Neuronal stem cell (in vitro differentiated cells): ENCODE measurements at regions not wholly inside any gene's neighbourhood (a gene's known extent, or its start where the extent isn't known, plus 50 kb on each side); places are given as distances from the start of the nearest gene placed in this dataset.

Source experiments
- DNase-seq: peaks from one replicate; pipeline ENCODE4 v3.0.0-alpha.2; 2013; ENCODE audit warnings: low spot score
- H2AFZ ChIP-seq: one replicate; pipeline ENCODE4 v1.6.1; 2013; ENCODE audit warnings: mild to moderate bottlenecking, low read length, inconsistent platforms
- H2AK5ac ChIP-seq: 2 replicates; pipeline ENCODE4 v1.6.1; 2013; ENCODE audit warnings: low read depth, mild to moderate bottlenecking, inconsistent platforms, low read length, moderate library complexity, mixed read lengths
- H2BK120ac ChIP-seq: 2 replicates; pipeline ENCODE4 v1.6.1; 2013; ENCODE audit warnings: low read depth, mild to moderate bottlenecking, inconsistent platforms, low read length, moderate library complexity, mixed read lengths
- H2BK12ac ChIP-seq: one replicate; pipeline ENCODE4 v1.6.1; 2013; ENCODE audit warnings: low read length, inconsistent platforms
- H2BK15ac ChIP-seq: 2 replicates; pipeline ENCODE4 v1.6.1; 2013; ENCODE audit warnings: mild to moderate bottlenecking, low read length, inconsistent platforms, mixed read lengths
- H2BK5ac ChIP-seq: one replicate; pipeline ENCODE4 v1.6.1; 2013; ENCODE audit warnings: inconsistent platforms, mild to moderate bottlenecking, low read length, moderate library complexity
- H3K14ac ChIP-seq: one replicate; pipeline ENCODE4 v1.6.1; 2013; ENCODE audit warnings: low read length, inconsistent platforms
- H3K18ac ChIP-seq: 2 replicates; pipeline ENCODE4 v1.6.1; 2013; ENCODE audit warnings: low read length, inconsistent platforms
- H3K23ac ChIP-seq: 2 replicates; pipeline ENCODE4 v1.6.1; 2013; ENCODE audit warnings: low read depth, mild to moderate bottlenecking, mixed read lengths, low read length, inconsistent platforms; ENCODE audit not compliant: poor library complexity
- H3K27ac ChIP-seq: replicated peaks from 3 replicates; pipeline ENCODE4 v1.5.1; 2013; ENCODE audit warnings: low read length, inconsistent platforms
- H3K27me3 ChIP-seq, 3 experiments: 2 replicates each; pipeline ENCODE4 v1.6.1; 2013; ENCODE audit warnings: low read length in 3 of 3, mild to moderate bottlenecking in 2 of 3, inconsistent platforms in 1 of 3, low read depth in 1 of 3, mixed read lengths in 1 of 3, moderate library complexity in 1 of 3; ENCODE audit not compliant: control insufficient read depth in 3 of 3, insufficient read depth in 3 of 3
- H3K36me3 ChIP-seq, 2 donors: replicated peaks in 1 of 2; 2 replicates each; pipeline ENCODE4 v1.6.1; 2013; ENCODE audit warnings: low read length in 2 of 2; ENCODE audit not compliant: control insufficient read depth in 2 of 2, insufficient read depth in 2 of 2
- H3K4ac ChIP-seq: 2 replicates; pipeline ENCODE4 v1.6.1; 2013; ENCODE audit warnings: inconsistent platforms, mild to moderate bottlenecking, low read length, moderate library complexity
- H3K4me1 ChIP-seq, 2 donors: 1 replicate in 1 of 2; 2 replicates in 1 of 2; pipeline ENCODE4 v1.6.1; 2013; ENCODE audit warnings: low read length in 2 of 2, low read depth in 1 of 2; ENCODE audit not compliant: control insufficient read depth in 2 of 2, insufficient read depth in 1 of 2
- H3K4me2 ChIP-seq: one replicate; pipeline ENCODE4 v1.6.1; 2013; ENCODE audit warnings: mild to moderate bottlenecking, low read length, inconsistent platforms; ENCODE audit not compliant: insufficient read depth, poor library complexity, severe bottlenecking
- H3K4me3 ChIP-seq, 2 donors: 2 replicates each; pipeline ENCODE4 v1.5.1; 2013; ENCODE audit warnings: low read length in 2 of 2, mild to moderate bottlenecking in 2 of 2, inconsistent platforms in 1 of 2, moderate library complexity in 1 of 2
- H3K79me1 ChIP-seq: one replicate; pipeline ENCODE4 v1.6.1; 2013; ENCODE audit warnings: low read depth, mild to moderate bottlenecking, inconsistent platforms, low read length, moderate library complexity
- H3K9ac ChIP-seq: one replicate; pipeline ENCODE4 v1.6.1; 2013; ENCODE audit warnings: mild to moderate bottlenecking, low read depth, low read length, inconsistent platforms; ENCODE audit not compliant: poor library complexity
- H3K9me3 ChIP-seq, 2 donors: replicated peaks in 1 of 2; 2 replicates each; pipeline versions ENCODE3 to v1.6.1; 2013; ENCODE audit warnings: low read length in 2 of 2, mild to moderate bottlenecking in 2 of 2, inconsistent platforms in 1 of 2, low read depth in 1 of 2, mixed read lengths in 1 of 2, moderate library complexity in 1 of 2; ENCODE audit not compliant: control insufficient read depth in 2 of 2, insufficient read depth in 1 of 2
- H4K8ac ChIP-seq: one replicate; pipeline ENCODE4 v1.6.1; 2013; ENCODE audit warnings: low read depth, mild to moderate bottlenecking, inconsistent platforms, low read length, moderate library complexity
- H4K91ac ChIP-seq: one replicate; pipeline ENCODE4 v1.6.1; 2013; ENCODE audit warnings: low read length, low read depth, mild to moderate bottlenecking, inconsistent platforms; ENCODE audit not compliant: poor library complexity
- WGBS, 2 donors: extraction: QIAGEN DNeasy Blood & Tissue Kit; methylation state at CpG; one replicate each; pipeline ENCODE4 v1.1.7; 2013; ENCODE audit warnings: missing lambda C conversion rate in 2 of 2, mixed read lengths in 1 of 2; ENCODE audit not compliant: insufficient read length in 2 of 2, insufficient replicate concordance in 1 of 2; ENCODE audit errors: extremely low coverage in 2 of 2; 5-methylcytosine and 5-hydroxymethylcytosine counted together

DNA sequence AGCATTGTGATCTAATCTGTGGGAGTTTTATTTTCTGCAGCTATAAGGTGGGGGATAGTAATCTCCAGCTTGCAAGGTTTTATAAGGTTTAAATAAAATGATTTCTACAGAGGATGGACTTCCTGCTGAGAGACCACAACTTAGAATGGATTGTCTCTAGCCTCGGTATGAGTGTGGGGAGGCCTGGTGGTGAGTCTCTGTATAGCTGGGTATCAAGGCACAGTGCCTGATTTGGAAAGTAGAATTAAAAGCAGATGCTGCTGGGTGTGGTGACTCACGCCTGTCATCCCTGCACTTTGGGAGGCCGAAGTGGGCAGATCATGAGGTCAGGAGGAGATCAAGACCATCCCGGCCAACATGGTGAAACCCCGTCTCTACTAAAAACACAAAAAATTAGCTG lies 162.0 kb upstream of the GATB start:
- Histone ChIP-seq H3K4me1 (peaks cover 0 to 2% of the 10 kb centered on the region in 2 donors), H3K36me3 (no peaks in the 10 kb centered on the region), H2BK5ac (no peak overlapping the region), H4K91ac (no peak overlapping the region), H2AFZ (no peak overlapping the region), H3K4ac (no peak overlapping the region), H3K9me3 (peaks cover 0 to 2% of the 10 kb centered on the region in 2 donors), H3K27ac (no peak overlapping the region), H2BK12ac (no peak overlapping the region), H3K79me1 (no peaks in the 10 kb centered on the region), H3K18ac (no peak overlapping the region), H2BK15ac (no peak overlapping the region), H3K9ac (no peak overlapping the region), H2BK120ac (no peak overlapping the region), H3K14ac (no peak overlapping the region), H4K8ac (no peak overlapping the region), H3K4me3 (no peak overlapping the region), H3K23ac (no peak overlapping the region), H3K27me3 (no peaks in the 10 kb centered on the region), H3K4me2 (no peak overlapping the region), H2AK5ac (no peak overlapping the region)
- DNase-seq: no peak
- no CpG with 5 or more reads among the region's 5 CpGs for WGBS, 2 donors

DNA sequence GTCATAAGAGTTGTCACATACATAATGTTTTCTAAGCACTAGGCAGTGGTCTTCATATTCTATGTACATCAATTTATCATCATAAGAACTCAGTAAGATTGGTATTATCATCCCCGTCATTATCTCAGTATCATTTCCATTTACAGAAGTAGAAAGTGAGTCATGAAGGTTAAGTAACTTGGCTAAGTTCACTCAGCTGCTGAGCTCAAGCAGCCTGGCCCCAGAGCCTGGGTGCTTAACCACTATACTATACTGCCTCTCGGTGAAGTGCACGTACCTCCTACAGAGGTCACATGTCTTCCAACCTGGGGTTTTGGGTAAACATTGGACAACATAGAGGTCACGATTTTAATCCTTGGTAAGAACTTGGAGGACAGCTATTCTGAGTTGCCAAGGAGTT lies 161.5 kb upstream of the GATB start:
- Histone ChIP-seq H2BK120ac (no peak overlapping the region), H3K9ac (no peak overlapping the region), H4K8ac (no peak overlapping the region), H3K27me3 (no peaks in the 10 kb centered on the region), H3K4me2 (no peak overlapping the region), H2AK5ac (no peak overlapping the region), H3K4me3 (no peak overlapping the region), H3K18ac (no peak overlapping the region), H3K79me1 (no peaks in the 10 kb centered on the region), H3K36me3 (no peaks in the 10 kb centered on the region), H3K27ac (no peak overlapping the region), H2BK15ac (no peak overlapping the region), H2AFZ (no peak overlapping the region), H3K23ac (no peak overlapping the region), H2BK5ac (no peak overlapping the region), H4K91ac (no peak overlapping the region), H3K9me3 (peaks cover 0 to 2% of the 10 kb centered on the region in 2 donors), H3K4me1 (peaks cover 0 to 2% of the 10 kb centered on the region in 2 donors), H3K4ac (no peak overlapping the region), H3K14ac (no peak overlapping the region), H2BK12ac (no peak overlapping the region)
- no peak for DNase-seq
- WGBS, 2 donors: no CpG with 5 or more reads among the region's 4 CpGs

DNA sequence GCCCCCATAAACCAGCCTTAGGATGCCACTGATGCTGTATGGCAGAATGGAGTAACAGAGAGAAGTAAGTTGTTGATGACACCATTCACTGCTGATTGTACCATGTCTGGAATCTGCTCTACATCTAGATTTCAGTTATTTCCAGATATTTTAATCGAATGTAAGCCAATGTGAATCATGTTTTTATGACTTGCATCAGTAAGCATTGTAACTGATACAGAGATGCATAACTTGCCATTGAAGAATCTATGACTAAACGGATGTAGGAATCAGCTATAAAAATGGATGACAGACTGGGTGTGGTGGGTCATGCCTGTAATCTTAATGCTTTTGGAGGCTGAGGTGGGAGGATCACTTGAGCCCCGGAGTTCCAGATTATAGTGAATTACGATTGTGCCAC lies 161.0 kb upstream of the GATB start:
- no peak overlapping the region for H3K23ac ChIP-seq
- no peak overlapping the region for H3K4me3 ChIP-seq
- no peaks in the 10 kb centered on the region for H3K79me1 ChIP-seq
- peaks cover 0 to 2% of the 10 kb centered on the region in 2 donors for H3K9me3 ChIP-seq
- no peak overlapping the region for H3K27ac ChIP-seq
- peaks cover 0 to 2% of the 10 kb centered on the region in 2 donors for H3K4me1 ChIP-seq
- H3K27me3 ChIP-seq: no peaks in the 10 kb centered on the region
- no peak overlapping the region for H2BK5ac ChIP-seq
- H2AFZ ChIP-seq: no peak overlapping the region
- DNase-seq: no peak
- no peak overlapping the region for H3K18ac ChIP-seq
- H4K8ac ChIP-seq: no peak overlapping the region
- no peak overlapping the region for H3K9ac ChIP-seq
- no peak overlapping the region for H3K4me2 ChIP-seq
- no peak overlapping the region for H2AK5ac ChIP-seq
- H2BK12ac ChIP-seq: no peak overlapping the region
- no peak overlapping the region for H2BK120ac ChIP-seq
- H2BK15ac ChIP-seq: no peak overlapping the region
- H3K14ac ChIP-seq: no peak overlapping the region
- no CpG with 5 or more reads among the region's 4 CpGs for WGBS, 2 donors
- no peak overlapping the region for H4K91ac ChIP-seq
- H3K36me3 ChIP-seq: no peaks in the 10 kb centered on the region
- H3K4ac ChIP-seq: no peak overlapping the region

DNA sequence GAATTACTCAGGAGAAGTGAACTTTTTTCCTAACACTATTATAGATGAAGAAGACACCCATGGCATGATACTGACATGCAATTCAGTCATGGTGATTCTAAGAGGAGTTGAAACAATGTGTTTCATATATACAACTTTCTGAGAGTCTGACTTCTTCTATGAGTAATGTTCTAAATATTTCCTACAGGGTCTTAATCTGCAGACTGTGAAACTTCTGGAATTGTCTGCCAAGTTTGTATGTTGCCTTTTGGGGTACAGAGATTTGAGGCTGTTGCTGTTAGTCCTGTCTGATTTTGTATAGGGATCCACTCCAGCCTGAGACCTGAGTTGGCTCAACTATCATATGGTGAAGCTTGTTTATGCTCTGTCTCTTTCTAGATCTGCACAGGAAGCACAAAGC lies 160.6 kb upstream of the GATB start:
- DNase-seq: no peak
- Histone ChIP-seq H3K27me3 (no peaks in the 10 kb centered on the region), H3K79me1 (no peaks in the 10 kb centered on the region)

More for the DNA sequence above, 160.6 kb upstream of the GATB start:
- Histone ChIP-seq H4K91ac (no peak overlapping the region), H3K4ac (no peak overlapping the region), H4K8ac (no peak overlapping the region), H3K4me3 (no peak overlapping the region), H2BK120ac (no peak overlapping the region), H3K27ac (no peak overlapping the region), H3K9me3 (peaks cover 0 to under 1% of the 10 kb centered on the region in 2 donors), H2AFZ (no peak overlapping the region), H2BK12ac (no peak overlapping the region), H3K9ac (no peak overlapping the region), H3K23ac (no peak overlapping the region), H3K36me3 (no peaks in the 10 kb centered on the region), H3K14ac (no peak overlapping the region), H3K4me2 (no peak overlapping the region), H2AK5ac (no peak overlapping the region), H2BK15ac (no peak overlapping the region), H3K18ac (no peak overlapping the region), H3K4me1 (peaks cover 0 to 2% of the 10 kb centered on the region in 2 donors), H2BK5ac (no peak overlapping the region)
